ENCODE measurements at regions not wholly inside any gene's neighbourhood (a gene's known extent, or its start where the extent isn't known, plus 50 kb on each side); places are given as distances from the start of the nearest gene placed in this dataset.

DNA sequence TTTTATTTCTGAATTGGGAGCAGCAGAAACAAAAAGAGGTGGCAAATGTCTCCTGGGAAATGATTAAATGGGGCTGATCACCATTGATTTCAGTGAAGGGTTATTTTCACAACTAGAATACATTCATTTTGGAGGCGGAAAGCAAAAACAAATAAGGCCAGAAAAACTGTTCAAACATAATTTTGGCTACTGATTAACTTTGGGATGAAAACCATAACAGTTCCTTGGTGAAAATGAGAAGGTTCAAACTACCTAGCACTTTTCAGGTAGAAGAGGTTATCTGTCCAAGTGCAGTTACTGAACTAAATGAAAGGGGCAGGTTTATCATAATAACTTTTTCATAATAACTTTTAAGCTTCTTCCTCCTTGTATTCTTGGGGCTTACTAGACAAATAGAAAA is 718.5 kb downstream of the CDH11 start:
- DNase-seq = no peak

DNA sequence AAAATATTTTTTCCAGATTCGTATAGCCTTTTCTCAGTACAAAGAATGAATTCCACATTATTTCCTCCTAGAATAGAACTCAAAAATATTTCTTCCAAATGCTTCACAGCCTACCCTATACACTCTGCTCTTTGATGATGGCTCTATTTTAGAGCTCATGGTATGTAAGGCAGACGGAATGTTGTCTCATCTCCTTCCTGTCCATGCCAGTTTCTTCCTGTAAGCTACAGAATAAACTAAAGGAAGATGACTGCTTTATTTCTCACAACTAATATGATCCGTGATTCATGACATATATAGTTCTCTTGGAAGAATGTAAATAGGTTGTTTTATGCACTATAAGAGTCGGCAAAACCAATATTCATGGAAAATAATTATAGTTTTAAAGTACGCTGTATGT is 723.1 kb downstream of the CDH11 start:
- DNase-seq = no peak

DNA sequence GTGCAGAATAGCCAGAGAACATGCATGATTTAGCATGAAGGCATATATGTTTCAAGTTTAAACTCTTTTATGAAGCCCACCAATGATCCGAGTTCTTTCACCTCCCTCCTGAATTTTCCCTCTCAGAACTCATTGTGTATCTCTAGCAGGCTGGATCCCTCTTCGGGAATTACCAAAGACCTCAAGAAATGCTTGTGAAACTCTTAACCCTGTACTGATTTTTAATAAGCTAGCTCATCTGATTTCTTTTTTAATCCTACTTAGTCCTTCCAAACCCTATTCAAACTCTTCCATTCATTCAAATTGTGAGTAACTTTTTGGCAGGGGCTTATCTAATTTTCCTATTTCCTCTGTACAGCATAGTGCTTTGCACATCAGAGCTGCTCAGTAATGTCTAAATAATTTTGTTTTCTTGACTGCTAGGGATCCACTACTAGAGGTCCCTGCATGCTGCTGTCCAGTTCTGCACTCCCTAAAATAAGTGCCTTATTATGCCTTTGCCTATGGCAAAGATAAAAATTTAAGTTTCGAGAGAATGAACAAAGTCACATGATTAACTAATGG is 723.8 kb downstream of the CDH11 start:
- no peak for DNase-seq

DNA sequence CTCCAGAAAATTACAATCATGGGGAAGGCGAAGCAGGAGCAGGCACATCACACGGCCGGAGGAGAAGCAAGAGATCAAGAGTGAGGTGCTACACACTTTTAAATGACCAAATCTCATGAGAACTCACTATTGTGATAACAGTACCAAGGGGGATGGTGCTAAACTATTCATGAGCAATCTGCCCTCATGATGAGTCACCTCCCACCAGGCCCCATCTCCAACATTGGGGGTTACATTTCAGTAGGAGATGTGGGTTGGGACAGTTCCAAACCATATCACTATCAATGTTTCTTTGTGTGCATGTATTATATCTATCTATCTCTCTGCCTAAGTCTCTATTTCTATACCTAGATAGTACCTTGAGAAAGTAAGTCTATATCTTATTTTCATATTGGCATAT is 724.8 kb downstream of the CDH11 start:
- no peak for DNase-seq

DNA sequence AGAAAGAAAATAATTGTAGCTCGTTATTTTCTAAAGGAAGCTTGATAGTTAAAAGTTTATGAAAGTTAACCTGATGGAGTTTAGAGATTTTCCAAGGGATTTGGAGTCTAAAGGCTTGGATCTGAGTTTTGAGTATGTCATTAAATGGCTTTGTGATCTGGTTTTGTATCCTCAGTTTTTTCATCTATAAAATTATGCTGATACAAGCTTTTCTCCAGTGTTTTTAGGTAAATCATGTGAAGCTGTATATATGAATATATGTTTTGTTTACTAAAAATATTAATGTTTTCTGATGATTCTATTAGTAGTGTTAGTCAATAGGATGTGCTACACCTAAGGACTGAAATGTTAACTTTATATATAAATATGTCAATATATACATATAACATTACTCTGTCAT is 727.8 kb downstream of the CDH11 start:
- DNase-seq = no peak

DNA sequence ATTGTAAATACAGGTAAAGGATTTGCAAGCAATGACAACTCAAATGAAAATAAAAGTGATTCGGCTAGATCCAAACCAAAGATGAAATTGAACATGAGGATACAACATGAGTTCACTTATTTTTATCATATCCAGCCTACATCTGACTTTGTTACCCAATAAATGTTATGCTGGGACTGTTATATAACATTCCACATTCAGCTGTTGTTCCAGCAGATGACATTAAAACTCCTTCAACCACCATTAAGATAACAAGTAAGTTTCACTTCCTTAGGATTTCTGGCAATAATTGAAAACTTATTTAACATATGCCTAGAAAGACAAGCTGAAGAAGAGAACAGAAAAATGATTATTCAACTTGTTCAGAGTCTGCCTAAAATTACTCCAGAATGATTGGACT is 729.4 kb downstream of the CDH11 start:
- DNase-seq = no peak

DNA sequence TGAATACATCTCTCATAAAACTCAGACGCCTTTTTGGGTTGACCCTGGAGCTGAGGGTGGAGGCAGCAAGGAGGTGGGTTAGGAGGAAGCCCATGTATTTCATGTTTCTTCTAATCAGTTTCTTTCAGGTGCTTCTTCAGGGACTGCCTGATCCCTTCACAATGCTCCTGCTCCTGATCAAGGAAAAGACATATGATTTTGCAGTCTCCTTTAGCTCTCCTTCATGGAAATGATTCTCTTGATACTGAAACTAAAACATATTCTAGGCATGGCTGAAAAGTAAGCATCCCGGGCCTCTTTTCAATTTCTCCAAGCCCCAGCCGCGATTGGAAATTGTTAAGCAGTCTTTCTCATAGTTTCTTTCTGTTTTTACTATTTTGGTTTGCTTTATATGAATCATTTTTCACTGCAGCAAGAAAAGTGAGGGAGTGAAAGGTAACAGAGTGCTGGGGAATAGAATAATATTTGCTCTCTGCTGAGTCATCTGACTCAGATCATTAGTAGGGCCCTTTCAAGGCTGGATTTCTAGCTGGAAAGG is 730.7 kb downstream of the CDH11 start:
- DNase-seq = no peak

DNA sequence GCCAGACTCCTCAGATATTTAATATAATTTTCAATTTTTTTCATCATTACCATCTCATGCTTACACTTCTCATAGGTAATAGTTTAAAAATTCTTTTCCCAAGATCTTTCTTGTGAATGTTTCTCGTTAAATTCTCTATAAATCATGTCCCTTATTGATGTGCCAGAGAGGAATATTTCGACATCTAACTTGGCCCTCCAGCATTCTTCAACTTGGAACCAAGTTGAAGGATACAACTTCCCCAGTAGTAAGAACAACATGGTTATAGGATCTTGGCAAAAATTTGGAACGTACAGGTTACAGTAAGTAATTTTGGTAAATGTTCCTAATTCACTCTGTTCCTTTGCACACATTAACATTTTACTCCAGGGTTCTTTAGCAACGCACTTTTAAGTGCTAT is 731.8 kb downstream of the CDH11 start:
- no peak for DNase-seq

DNA sequence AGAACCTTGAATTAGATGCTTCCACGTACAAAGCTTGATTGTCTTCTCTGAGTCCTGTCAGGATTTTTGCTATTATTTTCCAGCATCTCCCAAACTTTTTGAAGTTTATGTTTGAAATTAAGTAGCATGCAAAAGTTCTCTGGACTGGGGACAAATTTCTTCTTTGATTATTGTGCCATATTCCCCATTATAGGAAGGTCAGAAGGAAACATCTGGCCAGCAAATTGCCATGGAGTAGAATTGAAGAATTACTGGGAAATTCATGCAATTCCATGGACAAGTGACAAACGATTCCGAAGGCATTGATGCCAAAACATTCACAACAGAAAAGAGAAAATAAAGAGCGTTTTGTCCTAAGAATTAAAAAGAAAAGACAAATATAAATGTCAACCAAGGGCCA is 737.2 kb downstream of the CDH11 start:
- no peak for DNase-seq

DNA sequence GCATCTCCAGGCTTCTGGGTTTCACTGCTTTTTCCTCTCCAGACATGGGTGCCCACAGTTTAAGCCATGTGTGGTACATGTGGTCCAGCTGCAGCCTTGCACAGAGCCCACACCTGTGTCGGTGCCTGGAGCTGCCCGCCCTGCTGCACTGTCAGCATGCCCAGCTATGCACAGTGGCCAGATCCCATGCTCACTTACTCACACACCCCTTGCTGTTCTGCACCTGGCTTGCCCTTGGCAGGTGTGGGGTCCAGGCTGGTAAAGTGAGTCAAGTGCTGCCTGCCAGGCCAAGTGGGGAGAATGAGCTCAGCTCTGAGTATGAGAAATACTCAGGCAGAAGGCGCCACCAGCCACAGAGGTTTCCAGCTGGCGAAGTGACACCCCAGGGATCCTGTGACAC is 739.9 kb downstream of the CDH11 start:
- DNase-seq = no peak

DNA sequence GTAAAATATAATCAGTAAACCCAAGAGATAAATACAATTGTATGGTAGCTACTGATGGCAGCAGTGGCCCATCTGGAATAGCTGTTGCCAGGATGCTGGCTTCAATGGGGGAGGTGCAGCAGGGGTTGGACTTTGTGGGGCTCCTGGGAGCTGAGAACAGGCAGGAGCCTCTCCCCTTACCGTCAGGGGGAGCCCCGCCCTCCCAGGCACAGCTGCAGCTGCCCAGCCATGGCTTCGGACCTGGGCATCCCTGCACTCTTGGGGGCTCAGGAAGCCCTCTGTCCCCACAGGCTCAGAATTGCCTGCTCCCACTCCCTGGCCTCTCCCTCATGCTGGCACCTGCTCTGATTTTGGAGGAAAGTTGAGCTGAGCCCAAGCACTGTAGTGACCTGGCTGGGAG is 741.1 kb downstream of the CDH11 start:
- no peak for DNase-seq

DNA sequence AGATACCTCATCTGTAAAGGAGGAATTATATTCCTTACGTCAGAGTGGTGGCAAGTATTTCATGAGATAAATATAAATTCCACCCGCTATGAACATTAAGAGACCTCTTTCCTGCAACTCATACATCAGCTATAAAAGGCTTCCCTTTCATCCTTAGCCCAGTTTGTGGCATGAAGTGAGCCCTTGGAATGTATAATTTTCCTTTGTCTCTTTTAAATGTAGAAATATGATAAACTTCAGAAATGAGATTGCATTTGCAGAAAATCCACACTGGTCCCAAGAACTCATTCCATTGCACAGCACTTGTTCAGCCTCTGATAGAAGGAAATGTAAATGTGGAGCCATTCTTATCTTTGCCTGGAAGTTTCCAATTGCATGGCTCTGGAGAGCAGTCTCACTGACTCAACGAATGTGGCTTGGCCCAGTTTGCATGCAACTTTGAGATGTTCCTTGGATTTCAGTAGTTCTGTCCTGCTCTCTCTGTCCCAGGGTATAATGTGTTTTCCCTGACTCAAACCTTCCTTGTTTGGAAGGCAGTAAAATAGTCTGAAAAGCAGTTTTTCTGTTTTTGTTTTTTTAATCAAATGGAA is 746.4 kb downstream of the CDH11 start:
- no peak for DNase-seq

DNA sequence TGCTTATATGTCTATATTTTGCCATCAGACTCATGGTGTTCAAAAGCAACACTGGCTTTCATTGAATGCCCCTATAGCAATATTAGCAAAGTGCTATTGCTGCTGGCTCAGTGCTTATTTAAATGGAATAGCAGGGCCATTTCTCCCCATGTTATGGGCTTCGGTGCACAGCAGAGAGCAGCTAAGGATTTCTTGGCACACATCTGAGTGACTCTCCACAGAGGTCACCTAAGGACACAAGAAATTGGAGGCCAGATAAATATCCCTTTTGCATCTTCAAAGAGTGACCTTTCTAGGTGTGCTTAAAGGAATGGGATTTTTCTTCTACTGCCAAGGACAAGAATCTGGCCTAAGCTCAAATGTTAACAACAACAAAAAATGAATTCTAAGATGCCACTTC is 751.8 kb downstream of the CDH11 start:
- no peak for DNase-seq

DNA sequence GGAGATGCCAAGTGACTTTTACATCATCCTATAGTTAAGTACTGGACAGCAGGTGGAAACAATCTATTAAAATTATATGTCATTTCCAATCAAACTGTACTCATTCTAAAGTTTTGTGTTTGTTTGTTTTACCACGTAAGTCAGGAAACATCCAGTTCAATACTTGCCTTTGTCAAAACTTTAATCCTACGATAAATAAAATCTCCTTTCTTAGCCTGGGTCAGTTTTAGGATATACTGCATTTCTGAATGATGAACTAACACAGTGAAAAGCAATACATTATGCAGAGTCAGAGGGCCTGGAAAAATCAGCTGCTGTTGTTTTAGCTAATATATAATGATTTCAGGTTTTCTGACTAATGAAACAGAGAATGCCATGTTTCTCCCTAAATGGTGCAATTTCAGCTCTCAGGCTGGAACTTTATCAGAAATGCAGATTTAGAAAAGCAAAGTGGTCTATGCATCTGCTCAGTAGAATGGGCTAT is 756.4 kb downstream of the CDH11 start:
- no peak for DNase-seq

DNA sequence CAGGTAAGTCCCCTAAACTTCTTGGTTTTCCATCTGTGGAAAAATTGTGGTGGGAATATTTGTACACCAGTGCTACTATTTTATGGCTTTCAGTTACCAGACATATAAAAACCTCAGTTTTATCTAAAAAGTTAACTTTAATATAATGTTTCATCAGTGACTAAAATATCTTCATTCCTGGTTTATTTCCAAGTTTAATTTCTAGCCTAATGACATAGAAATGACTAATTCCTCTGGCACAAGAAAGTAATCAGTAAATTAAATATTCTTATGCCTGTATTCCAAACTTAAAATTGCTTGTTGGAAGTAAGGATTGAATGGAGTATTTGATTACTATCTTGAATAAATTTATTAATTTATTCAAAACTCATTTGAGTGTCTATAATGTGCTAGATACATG is 757.0 kb downstream of the CDH11 start:
- DNase-seq = no peak

DNA sequence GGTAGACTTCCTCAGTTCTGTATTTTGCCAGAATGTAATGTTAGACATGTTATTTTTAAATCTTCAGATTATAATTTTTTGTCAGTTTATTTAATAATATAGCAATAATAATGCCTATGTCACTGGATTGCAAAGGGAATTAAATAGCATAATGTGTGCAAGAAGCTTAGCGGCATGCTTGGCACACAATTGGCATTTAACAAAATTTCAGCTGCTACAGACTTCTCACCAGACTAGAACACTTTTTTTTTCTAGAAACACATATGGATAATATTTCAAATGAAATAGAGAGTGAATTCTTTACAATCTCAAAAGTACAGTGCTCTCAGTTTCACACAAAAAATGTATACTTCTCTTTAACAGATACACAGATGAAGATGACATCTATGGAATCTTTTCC is 757.4 kb downstream of the CDH11 start:
- no peak for DNase-seq

DNA sequence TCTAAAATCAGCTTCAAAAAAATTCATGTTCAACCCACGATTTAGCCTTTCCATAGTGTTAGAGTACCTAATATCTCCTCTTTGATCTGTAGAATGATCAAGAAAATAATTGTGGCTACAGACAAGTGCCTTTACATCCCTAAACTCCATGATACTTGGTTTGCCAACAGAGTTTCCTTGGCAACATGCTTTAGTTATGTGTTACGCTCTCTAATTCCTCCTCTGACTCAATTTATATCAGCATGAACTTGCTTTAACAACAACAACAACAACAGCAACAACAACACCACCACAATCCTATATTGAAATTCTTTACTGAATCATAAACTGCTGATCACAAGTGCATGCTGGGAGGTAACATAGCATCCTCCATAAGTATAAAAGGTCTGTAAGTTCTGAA is 757.8 kb downstream of the CDH11 start:
- no peak for DNase-seq

DNA sequence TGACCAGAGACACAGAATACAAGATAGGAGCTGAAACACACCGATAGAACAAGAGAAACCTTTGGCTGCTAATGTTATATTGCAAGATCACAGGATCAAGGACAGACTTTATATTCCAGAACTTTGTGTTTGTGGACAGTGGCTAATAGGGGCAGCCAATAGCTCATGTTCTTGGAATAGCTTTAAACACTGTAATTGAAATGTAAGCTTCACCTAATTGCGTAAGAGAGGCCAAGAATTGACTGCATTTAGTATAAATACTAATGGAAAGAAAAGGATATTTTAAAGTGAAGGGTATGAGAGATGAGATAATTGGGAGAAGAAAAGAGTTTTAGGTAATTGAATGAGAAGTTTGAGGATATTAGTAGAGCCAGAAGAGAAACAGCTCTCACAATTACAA is 758.8 kb downstream of the CDH11 start:
- DNase-seq = no peak

DNA sequence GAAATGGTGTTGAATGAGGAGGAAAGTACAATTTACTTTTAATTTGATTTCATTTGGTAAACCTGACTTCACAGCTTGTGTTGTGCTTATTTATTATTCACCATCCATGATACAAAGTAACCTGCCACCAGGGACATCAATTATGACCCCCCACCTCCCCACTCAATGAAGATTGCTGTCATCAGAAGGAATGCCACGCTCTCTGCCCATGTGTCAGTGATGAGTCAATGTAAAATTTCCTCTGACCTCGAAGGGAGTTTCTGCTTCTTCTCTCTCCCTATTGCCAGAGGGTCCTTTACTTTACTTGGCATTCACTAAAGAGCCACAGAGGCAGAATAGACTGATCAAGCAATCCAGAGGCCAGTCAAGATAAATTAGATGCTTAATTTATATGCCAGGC is 759.7 kb downstream of the CDH11 start:
- no peak for DNase-seq

DNA sequence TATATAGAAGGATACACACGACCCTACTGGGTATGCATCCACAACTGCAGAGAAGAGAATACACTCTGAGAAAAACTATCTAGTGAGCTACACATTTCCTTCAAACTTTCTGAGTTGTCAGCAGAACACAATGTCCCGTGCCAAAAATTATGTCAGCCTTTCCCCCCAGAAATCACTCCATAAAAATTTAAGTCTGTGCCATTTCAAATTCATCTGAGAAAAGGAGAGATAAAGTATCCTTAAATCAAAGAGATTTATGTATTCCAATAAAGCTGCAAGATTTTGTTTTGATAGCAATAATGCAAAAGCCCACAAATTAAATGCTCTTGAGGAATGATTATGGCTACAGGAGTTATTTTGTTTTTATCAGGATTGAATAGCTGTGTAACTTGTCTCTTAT is 760.1 kb downstream of the CDH11 start:
- no peak for DNase-seq

DNA sequence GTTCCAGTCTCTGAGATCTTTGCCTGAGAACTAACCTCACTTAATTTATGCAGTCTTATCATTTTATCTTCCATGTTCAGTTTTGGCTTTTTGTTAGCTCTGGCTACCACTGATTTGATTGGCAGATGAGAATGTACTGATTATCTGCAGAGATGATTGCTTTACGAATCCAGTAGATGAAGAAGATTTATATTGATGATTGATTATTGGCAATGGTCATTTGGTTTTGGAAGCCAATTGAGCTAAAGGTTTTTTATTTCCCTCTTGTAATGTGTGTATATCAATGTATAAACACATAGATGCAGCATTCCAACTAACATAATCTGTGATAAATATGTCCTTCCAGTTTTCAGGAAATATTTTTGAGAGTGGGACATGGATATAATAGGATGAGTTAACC is 763.6 kb downstream of the CDH11 start:
- no peak for DNase-seq

DNA sequence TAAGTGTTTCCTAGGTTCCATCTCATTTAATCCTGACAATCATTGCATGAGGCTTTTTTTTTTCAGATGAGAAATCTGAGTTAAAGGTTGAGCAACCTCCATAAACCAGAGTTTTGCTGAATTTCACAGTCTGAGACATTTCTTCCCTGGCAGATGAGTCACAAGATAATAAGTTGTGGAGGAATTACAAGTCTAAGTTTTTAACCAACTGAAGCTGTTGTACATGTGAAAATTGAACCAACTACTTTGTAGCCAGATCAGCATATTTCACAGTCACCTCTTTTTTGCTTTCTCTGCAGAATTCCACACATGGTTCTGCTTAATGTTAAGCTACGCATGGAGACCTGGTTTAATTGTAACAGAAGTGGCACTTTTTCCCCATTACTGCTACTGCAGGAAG is 765.6 kb downstream of the CDH11 start:
- DNase-seq = no peak

DNA sequence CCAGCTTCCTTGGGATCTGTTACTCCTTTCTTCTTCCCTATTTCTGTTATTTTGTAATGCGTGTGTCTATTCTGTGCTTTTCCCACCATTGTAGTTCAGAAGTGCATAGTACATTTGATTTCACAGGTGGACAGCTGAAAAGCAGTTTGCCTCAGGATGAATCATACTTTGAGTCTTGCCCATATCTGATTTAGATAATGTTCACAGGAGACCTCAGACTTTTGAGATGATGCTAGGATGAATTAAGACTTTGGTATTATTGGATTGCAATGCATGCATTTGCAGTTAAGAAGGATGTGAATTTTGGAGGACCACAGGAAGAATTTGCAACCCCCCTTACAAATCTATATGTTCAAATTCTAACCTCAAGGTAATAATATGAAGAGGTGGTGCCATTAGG is 769.6 kb downstream of the CDH11 start:
- DNase-seq = no peak

DNA sequence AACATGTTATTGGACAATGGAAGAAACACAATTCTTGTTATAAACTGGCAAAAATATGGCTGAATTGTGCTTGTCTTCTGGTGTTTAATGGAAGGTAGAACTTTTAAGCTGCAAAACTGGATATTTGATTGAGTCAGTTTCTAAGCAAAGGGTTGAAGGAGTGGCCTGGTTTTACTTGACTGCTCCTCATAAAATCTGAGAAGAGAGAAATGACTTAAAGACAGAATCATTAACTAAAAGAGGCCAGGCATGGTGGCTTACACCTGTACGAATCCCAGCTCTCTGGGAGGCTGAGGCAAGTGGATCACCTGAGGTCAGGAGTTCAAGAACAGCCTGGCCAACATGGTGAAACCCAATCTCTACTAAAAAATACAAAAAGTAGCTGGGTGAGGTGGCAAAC is 770.7 kb downstream of the CDH11 start:
- no peak for DNase-seq

DNA sequence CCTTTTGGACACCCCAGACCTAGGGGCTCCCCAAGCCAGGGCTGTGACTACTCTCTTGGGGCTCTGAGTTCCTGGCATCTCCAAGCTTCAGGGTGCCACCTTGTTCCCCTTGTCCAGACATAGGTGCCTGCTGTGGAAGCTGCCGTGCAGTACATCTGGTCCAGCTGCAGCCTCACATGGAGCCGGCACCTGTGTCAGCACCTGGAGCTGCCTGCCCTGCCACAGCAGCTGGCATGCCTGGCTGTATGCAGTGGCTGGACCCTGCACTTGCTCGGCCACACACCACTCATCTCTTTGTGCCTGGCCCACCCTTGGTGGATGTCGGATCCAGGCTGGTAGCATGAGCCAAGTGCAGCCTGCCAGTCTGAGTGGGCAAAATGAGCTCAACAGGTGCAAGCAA is 775.8 kb downstream of the CDH11 start:
- DNase-seq = no peak
